ENCODE measurements at regions not wholly inside any gene's neighbourhood (a gene's known extent, or its start where the extent isn't known, plus 50 kb on each side); places are given as distances from the start of the nearest gene placed in this dataset.

DNA sequence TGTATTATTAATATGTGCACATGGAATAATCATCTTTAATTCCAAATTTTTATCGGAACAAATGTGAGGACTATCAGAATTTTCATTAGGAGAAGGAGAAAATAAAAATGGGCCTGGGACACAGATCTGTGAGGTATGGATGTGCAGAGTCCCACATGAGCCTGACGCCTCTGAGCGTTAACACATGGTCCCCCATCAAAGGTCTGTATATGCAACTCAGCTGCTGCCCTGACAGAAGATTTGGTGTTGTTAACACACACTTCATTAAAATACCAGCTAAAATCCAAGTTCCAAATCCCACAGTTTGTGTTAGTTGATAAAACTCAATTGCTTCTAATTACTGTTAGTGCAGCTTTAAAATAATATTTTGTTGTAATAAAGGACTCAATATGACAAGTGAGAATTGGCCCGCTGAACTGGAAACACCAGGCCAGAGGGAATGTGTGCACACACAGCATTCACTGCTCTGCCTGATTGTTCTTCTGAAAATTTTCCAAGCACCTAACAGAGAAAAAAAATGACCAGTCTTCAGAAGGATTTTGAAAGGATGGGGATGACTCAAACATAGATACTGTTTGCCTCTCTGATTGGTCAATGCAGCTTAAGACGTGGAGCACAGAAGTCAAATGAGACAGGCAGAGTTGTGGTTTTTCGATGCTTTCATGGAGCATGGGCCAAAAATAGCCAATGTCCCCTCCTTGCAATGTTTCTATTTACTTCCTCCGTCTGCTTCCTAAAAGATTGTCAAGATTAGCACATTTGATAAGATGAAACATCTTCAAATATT is 266.6 kb downstream of the NKX6-1 start:
- TF ChIP-seq, protein P1, sequence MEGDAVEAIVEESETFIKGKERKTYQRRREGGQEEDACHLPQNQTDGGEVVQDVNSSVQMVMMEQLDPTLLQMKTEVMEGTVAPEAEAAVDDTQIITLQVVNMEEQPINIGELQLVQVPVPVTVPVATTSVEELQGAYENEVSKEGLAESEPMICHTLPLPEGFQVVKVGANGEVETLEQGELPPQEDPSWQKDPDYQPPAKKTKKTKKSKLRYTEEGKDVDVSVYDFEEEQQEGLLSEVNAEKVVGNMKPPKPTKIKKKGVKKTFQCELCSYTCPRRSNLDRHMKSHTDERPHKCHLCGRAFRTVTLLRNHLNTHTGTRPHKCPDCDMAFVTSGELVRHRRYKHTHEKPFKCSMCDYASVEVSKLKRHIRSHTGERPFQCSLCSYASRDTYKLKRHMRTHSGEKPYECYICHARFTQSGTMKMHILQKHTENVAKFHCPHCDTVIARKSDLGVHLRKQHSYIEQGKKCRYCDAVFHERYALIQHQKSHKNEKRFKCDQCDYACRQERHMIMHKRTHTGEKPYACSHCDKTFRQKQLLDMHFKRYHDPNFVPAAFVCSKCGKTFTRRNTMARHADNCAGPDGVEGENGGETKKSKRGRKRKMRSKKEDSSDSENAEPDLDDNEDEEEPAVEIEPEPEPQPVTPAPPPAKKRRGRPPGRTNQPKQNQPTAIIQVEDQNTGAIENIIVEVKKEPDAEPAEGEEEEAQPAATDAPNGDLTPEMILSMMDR (IDR thresholded peaks at IDR 0.05), result no peak
- no peak for TF ChIP-seq POLR2A (IDR thresholded peaks at IDR 0.05)
